ENCODE measurements at regions not wholly inside any gene's neighbourhood (a gene's known extent, or its start where the extent isn't known, plus 50 kb on each side); places are given as distances from the start of the nearest gene placed in this dataset.
A peak's percentile ranks its signal among the peaks of the same experiment; 100 is the strongest.

DNA sequence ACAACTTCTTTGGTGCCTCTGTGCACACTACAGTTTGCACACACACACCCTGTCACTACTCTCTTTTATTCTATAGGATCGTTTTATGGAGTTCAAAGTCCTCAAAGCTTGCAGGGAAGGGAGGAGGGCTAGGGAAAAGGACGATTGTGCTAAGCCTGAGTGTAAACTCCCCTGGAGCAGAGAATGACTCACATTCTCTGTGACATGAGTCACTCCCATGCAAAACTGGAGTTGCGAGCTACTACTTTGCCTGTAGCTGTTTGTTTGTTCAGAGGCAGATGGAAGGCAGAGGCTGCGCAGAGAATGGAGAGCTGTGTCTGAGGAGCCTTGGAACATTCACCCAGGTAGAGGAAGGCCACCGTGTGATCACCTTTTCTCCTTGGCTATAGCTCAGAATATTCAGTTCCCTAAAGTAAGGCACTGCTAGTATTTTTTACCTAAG, 80.5 kb upstream of the MBNL2 start:
- Histone ChIP-seq H3K9me3 (no peaks in the 10 kb centered on the region), H3K4me2 (peak overlapping the region; percentile 68), H3K27ac (peak overlapping the region; percentile 70 to 80), H3K4me1 (peaks cover 27% of the 10 kb centered on the region), H3K4me3 (peak overlapping the region; percentile 37)
- DNase-seq (ENCODE audit: low read depth in 1 of 2, low spot score in 1 of 2) = peak; percentile 83 to 89
- POLR2A ChIA-PET = interaction anchor here (0.9 to 2.1 kb wide), 5 partner anchors 32 to 292 kb away, joined by 3 to 6 read pairs (median 4); partner anchors contain the start of genes MBNL2 and RAP2A
- ATAC-seq = peak; percentile 99 to 100
- TF ChIP-seq SMC3 (IDR thresholded peaks at IDR 0.05) = peak; percentile 36; the same call in 1 of the 3 replicates
- no peak for TF ChIP-seq ZSCAN20 (CRISPR knock-in tag; IDR thresholded peaks at IDR 0.05)
- TF ChIP-seq RFX5 (IDR thresholded peaks at IDR 0.05) = no peak
- TF ChIP-seq, protein P1, sequence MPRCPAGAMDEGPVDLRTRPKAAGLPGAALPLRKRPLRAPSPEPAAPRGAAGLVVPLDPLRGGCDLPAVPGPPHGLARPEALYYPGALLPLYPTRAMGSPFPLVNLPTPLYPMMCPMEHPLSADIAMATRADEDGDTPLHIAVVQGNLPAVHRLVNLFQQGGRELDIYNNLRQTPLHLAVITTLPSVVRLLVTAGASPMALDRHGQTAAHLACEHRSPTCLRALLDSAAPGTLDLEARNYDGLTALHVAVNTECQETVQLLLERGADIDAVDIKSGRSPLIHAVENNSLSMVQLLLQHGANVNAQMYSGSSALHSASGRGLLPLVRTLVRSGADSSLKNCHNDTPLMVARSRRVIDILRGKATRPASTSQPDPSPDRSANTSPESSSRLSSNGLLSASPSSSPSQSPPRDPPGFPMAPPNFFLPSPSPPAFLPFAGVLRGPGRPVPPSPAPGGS (IDR thresholded peaks at IDR 0.05) = 0 out of 3 replicates have a peak, but pooled peaks have one; percentile 49
- TF ChIP-seq, protein P2, sequence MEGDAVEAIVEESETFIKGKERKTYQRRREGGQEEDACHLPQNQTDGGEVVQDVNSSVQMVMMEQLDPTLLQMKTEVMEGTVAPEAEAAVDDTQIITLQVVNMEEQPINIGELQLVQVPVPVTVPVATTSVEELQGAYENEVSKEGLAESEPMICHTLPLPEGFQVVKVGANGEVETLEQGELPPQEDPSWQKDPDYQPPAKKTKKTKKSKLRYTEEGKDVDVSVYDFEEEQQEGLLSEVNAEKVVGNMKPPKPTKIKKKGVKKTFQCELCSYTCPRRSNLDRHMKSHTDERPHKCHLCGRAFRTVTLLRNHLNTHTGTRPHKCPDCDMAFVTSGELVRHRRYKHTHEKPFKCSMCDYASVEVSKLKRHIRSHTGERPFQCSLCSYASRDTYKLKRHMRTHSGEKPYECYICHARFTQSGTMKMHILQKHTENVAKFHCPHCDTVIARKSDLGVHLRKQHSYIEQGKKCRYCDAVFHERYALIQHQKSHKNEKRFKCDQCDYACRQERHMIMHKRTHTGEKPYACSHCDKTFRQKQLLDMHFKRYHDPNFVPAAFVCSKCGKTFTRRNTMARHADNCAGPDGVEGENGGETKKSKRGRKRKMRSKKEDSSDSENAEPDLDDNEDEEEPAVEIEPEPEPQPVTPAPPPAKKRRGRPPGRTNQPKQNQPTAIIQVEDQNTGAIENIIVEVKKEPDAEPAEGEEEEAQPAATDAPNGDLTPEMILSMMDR (IDR thresholded peaks at IDR 0.05) = no peak
- no peak for TF ChIP-seq TFCP2L1 (CRISPR knock-in tag; IDR thresholded peaks at IDR 0.05)
- peak; percentile 26 to 62; a peak in 2 of 5 replicates for TF ChIP-seq JUN (IDR thresholded peaks at IDR 0.05)
- no peak for TF ChIP-seq TP53 (CRISPR knock-in tag; IDR thresholded peaks at IDR 0.05)
- TF ChIP-seq FOSL2 (IDR thresholded peaks at IDR 0.05) = peak; percentile 96
- peak; percentile 99 for TF ChIP-seq FOSL2 (CRISPR knock-in tag; IDR thresholded peaks at IDR 0.05)
- TF ChIP-seq RNF2 (IDR thresholded peaks at IDR 0.05; ENCODE audit: borderline replicate concordance, low read depth) = no peak
- no peak for TF ChIP-seq RARB (CRISPR knock-in tag; IDR thresholded peaks at IDR 0.05)
- no peak for TF ChIP-seq EHMT2 (IDR thresholded peaks at IDR 0.05; ENCODE audit: low read depth)
- TF ChIP-seq NR3C1 (IDR thresholded peaks at IDR 0.05) = no peak
- TF ChIP-seq, protein P3, sequence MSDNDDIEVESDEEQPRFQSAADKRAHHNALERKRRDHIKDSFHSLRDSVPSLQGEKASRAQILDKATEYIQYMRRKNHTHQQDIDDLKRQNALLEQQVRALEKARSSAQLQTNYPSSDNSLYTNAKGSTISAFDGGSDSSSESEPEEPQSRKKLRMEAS (IDR thresholded peaks at IDR 0.05) = peak; percentile 59; the same call in 1 of the 2 replicates
- no peak for TF ChIP-seq FOSB (CRISPR knock-in tag; IDR thresholded peaks at IDR 0.05)
- peak; percentile 74; the same call in 1 of the 2 replicates for TF ChIP-seq GATA3 (IDR thresholded peaks at IDR 0.05; ENCODE audit: borderline replicate concordance)
- no peak for TF ChIP-seq POLR2A (IDR thresholded peaks at IDR 0.05; ENCODE audit: low read length)
- peak; percentile 91 for TF ChIP-seq JUNB (IDR thresholded peaks at IDR 0.05)
- TF ChIP-seq, protein P4, sequence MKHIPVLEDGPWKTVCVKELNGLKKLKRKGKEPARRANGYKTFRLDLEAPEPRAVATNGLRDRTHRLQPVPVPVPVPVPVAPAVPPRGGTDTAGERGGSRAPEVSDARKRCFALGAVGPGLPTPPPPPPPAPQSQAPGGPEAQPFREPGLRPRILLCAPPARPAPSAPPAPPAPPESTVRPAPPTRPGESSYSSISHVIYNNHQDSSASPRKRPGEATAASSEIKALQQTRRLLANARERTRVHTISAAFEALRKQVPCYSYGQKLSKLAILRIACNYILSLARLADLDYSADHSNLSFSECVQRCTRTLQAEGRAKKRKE (CRISPR knock-in tag; IDR thresholded peaks at IDR 0.05; ENCODE audit: low read depth) = no peak
- TF ChIP-seq HOXB5 (CRISPR knock-in tag; IDR thresholded peaks at IDR 0.05) = no peak
- TF ChIP-seq, protein P5, sequence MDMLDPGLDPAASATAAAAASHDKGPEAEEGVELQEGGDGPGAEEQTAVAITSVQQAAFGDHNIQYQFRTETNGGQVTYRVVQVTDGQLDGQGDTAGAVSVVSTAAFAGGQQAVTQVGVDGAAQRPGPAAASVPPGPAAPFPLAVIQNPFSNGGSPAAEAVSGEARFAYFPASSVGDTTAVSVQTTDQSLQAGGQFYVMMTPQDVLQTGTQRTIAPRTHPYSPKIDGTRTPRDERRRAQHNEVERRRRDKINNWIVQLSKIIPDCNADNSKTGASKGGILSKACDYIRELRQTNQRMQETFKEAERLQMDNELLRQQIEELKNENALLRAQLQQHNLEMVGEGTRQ (IDR thresholded peaks at IDR 0.05) = no peak
- peak in 1 of 2 experiments; percentile 16; a peak in 2 of 5 replicates for TF ChIP-seq RAD21 (conservative IDR thresholded peaks at IDR 0.05 in 1 of 2, IDR thresholded peaks at IDR 0.05 in 1 of 2)
- peak in 1 of 2 experiments; percentile 57; a peak in 2 of 4 replicates for TF ChIP-seq CEBPB (IDR thresholded peaks at IDR 0.05)
- WGBS (ENCODE audit: missing lambda C conversion rate) = 1% methylated on average over 5 of the region's 5 CpGs
- FAIRE-seq = peak; percentile 74
- CTCF ChIA-PET = interaction anchor here (0.7 to 2.3 kb wide), 6 partner anchors 13 to 203 kb away, joined by 3 to 7 read pairs (median 3); no protein-coding TSS in a partner anchor

All from A549 (cell line).